Kidney (tissue), 13 donors: ENCODE measurements at regions not wholly inside any gene's neighbourhood (a gene's known extent, or its start where the extent isn't known, plus 50 kb on each side); places are given as distances from the start of the nearest gene placed in this dataset.

Experiments
- DNase-seq, 5 donors: peaks; one replicate each; pipeline ENCODE4 v3.0.0-alpha.2; 2013 to 2020
- FAIRE-seq: peaks from 2 replicates; lab custom pipeline; 2012; peaks lifted over from hg19 to GRCh38; lab: Jason Lieb, UNC
- H3K27ac ChIP-seq, 2 donors: one replicate each; pipeline ENCODE4 v1.7.0; 2013; ENCODE audit warnings: low read depth in 2 of 2, low read length in 2 of 2, inconsistent platforms in 1 of 2
- H3K27me3 ChIP-seq: one replicate; pipeline ENCODE4 v1.7.1; 2013; ENCODE audit warnings: low read length, inconsistent platforms; ENCODE audit not compliant: control insufficient read depth, insufficient read depth
- H3K36me3 ChIP-seq, 3 donors: one replicate each; pipeline versions ENCODE4 v1.7.0 to v1.7.1; 2013; ENCODE audit warnings: low read length in 3 of 3, control low read depth in 1 of 3, inconsistent platforms in 1 of 3; ENCODE audit not compliant: insufficient read depth in 3 of 3, control insufficient read depth in 2 of 3
- H3K4me1 ChIP-seq, 3 donors: one replicate each; pipeline versions ENCODE4 v1.7.0 to v1.7.1; 2013; ENCODE audit warnings: low read length in 3 of 3, inconsistent platforms in 1 of 3, low read depth in 1 of 3; ENCODE audit not compliant: control insufficient read depth in 2 of 3, insufficient read depth in 2 of 3
- H3K4me3 ChIP-seq, 3 donors: one replicate each; pipeline versions ENCODE4 v1.7.0 to v1.8.1; 2013; ENCODE audit warnings: low read length in 3 of 3, control low read depth in 1 of 3, inconsistent platforms in 1 of 3
- H3K9ac ChIP-seq, 3 donors: one replicate each; pipeline versions ENCODE4 v1.7.0 to v1.7.1; 2013; ENCODE audit warnings: low read length in 3 of 3, control low read depth in 1 of 3, inconsistent platforms in 1 of 3
- H3K9me3 ChIP-seq, 3 donors: one replicate each; pipeline versions ENCODE4 v1.7.0 to v1.7.1; 2013; ENCODE audit warnings: low read length in 3 of 3, control low read depth in 1 of 3, inconsistent platforms in 1 of 3; ENCODE audit not compliant: control insufficient read depth in 2 of 3, insufficient read depth in 1 of 3
- CTCF ChIP-seq: IDR thresholded peaks from 3 replicates; pipeline ENCODE4 v1.5.1; 2012; ENCODE audit warnings: mild to moderate bottlenecking, moderate library complexity, borderline replicate concordance; ENCODE audit not compliant: insufficient read depth; ENCODE audit errors: extremely low read depth
- intact Hi-C: fragments of 100-400 bp; cut with DNase I; formaldehyde crosslinking; loops from one replicate; pipeline ENCODE4 v1.11.1; 2022
- donor health status: control.
- donor health status: control.
- donor health status: control.
- donor health status: control.
- donor health status: control.
- donor health status: DM: yes; HTN: yes; CAD: no.
- donor health status: Normal renal cell carcinoma (clear cell type).

DNA sequence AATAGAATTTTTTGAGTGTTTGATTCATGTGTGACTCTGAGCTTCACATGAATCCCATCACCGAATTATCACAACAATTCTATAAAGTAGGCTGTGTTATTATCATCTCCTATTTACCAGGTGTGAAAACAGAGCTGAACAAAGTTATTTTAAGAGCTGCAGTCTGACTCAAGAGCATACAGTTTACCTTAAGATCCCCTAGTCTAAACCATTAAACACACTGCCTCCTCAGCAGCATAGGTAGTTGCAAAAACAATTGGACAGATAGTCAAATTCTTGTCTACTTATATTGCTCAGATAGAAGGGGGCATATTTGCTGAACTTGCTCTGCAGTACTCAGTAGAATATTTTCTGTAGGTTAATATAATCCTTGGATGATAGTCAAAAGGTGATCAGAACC, 219.8 kb upstream of the ATP2B1 start:
- Histone ChIP-seq H3K27me3 (no peaks in the 10 kb centered on the region), H3K4me1 (peaks cover 0 to 3% (median 0%) of the 10 kb centered on the region in 3 donors), H3K4me3 (no peak overlapping the region), H3K27ac (no peak overlapping the region), H3K9me3 (no peaks in the 10 kb centered on the region), H3K9ac (no peak overlapping the region), H3K36me3 (no peaks in the 10 kb centered on the region)
- no peak for TF ChIP-seq CTCF
- no peak for FAIRE-seq
- no peak for DNase-seq
- intact Hi-C loops = no loop called here

DNA sequence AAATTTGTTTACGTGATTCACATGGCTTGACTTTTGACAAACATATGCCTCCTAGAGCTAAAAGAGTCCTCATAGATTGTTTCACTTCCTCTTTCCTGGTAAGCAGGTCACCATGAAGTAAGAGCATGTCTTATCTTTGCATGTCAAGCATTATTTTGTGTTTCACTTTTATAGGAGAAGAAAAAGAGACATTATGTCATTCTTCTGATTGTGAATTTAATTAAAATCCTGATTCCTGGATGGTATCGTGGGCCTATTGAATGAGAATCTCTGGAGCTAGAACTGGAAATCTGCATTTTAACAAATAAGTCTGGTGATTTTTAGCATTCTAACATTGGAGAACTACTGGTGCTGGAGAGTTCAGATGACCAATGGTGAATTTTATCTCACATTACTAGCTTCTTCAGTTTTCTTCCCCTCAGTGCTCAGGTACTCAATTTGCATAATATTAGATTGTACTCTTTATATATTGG, 218.6 kb upstream of the ATP2B1 start:
- Histone ChIP-seq H3K4me3 (no peak overlapping the region), H3K4me1 (no peaks in the 10 kb centered on the region), H3K27ac (no peak overlapping the region), H3K36me3 (no peaks in the 10 kb centered on the region), H3K9me3 (no peaks in the 10 kb centered on the region), H3K27me3 (no peaks in the 10 kb centered on the region), H3K9ac (no peak overlapping the region)
- no peak for DNase-seq
- intact Hi-C loops = no loop called here
- FAIRE-seq = no peak
- no peak for TF ChIP-seq CTCF

DNA sequence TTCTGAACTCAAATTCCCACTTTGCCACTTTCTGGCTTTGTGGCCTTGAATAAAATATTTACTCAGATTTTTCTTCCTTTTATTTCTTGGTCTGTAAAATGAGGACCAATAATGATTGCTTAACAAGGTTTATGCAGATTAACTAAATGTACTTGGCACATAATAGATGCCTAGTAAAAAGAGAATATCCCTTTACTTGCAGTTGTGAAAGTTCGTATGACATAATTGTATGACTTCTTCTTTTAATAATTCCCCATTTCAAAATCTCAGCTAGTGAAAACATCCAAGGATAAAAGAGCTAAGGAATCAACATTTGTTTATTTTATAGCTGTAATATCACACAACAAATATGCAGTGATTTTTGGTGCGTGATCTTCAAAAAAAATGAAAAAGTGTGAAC, 215.6 kb upstream of the ATP2B1 start:
- no peak for DNase-seq
- intact Hi-C loops = no loop called here
- H3K27me3 ChIP-seq = no peaks in the 10 kb centered on the region
- H3K9me3 ChIP-seq = no peaks in the 10 kb centered on the region
- no peaks in the 10 kb centered on the region for H3K4me1 ChIP-seq
- no peak for FAIRE-seq
- H3K4me3 ChIP-seq = no peak overlapping the region
- no peaks in the 10 kb centered on the region for H3K36me3 ChIP-seq
- no peak for TF ChIP-seq CTCF
- H3K27ac ChIP-seq = no peak overlapping the region
- H3K9ac ChIP-seq = no peak overlapping the region

- Histone ChIP-seq H3K36me3 (no peaks in the 10 kb centered on the region), H3K4me3 (no peak overlapping the region), H3K27me3 (no peaks in the 10 kb centered on the region), H3K9ac (no peak overlapping the region), H3K9me3 (no peaks in the 10 kb centered on the region), H3K27ac (no peak overlapping the region), H3K4me1 (no peaks in the 10 kb centered on the region)
- intact Hi-C loops = no loop called here
- DNase-seq (no peak), FAIRE-seq (no peak)
- TF ChIP-seq CTCF = no peak
Measured at GRCh38 chr12:89923091-89923490, 214.5 kb upstream of the ATP2B1 start.
